ENCODE measurements at regions not wholly inside any gene's neighbourhood (a gene's known extent, or its start where the extent isn't known, plus 50 kb on each side); places are given as distances from the start of the nearest gene placed in this dataset.
"Not testable (repeated sequence)": the region's sequence is repeated elsewhere in the genome, so short reads cannot be mapped to it uniquely, and the experiment has no call there.

DNA sequence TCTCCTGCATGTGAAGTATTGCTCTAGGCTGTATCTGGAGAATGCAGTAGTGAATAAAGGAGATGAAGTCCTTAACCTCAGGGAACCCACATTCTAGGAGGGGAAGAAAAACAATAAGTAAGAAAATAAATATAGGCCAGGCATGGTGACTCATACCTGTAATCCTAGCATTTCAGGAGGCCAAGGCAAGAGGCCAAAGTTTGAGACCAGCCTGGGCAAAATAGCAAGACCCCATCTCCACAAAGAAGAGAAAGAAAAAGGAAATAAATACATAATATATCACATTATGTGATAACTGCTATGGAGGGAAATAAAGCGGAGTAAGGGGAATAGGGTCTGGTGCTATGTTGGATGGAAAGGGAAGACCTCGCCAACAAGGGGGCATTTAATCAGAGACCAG lies 94.0 kb downstream of the QRSL1 start:
- TF ChIP-seq POLR2AphosphoS5 (IDR thresholded peaks at IDR 0.05; ENCODE audit: borderline replicate concordance, low read depth, low read length); EZH2 (IDR thresholded peaks at IDR 0.05): not testable (repeated sequence)
